Lung (tissue), 11 donors: ENCODE measurements at regions not wholly inside any gene's neighbourhood (a gene's known extent, or its start where the extent isn't known, plus 50 kb on each side); places are given as distances from the start of the nearest gene placed in this dataset.

Source experiments
- ATAC-seq: fragments of 200-7000 bp; cut with Tn5 transposase; one replicate; pipeline ENCODE4 v1.9.1; 2020; ENCODE audit warnings: moderate number of reproducible peaks; ENCODE audit not compliant: insufficient read depth, low FRiP score
- DNase-seq, 3 donors: peaks; one replicate each; pipeline ENCODE4 v3.0.0-alpha.2; 2013 to 2017
- H3K27ac ChIP-seq, 2 donors: one replicate each; pipeline ENCODE4 v1.5.1; 2013; ENCODE audit warnings: mild to moderate bottlenecking in 2 of 2, moderate library complexity in 2 of 2, control low read depth in 1 of 2, inconsistent platforms in 1 of 2, low read depth in 1 of 2, low read length in 1 of 2
- H3K27me3 ChIP-seq, 3 donors: one replicate each; pipeline ENCODE4 v1.5.1; 2013; ENCODE audit warnings: low read length in 2 of 3; ENCODE audit not compliant: control insufficient read depth in 3 of 3, insufficient read depth in 3 of 3
- H3K36me3 ChIP-seq, 4 donors: one replicate each; pipeline ENCODE4 v1.5.1; 2013; ENCODE audit warnings: low read length in 4 of 4, mild to moderate bottlenecking in 1 of 4, moderate library complexity in 1 of 4; ENCODE audit not compliant: control insufficient read depth in 4 of 4, insufficient read depth in 4 of 4
- H3K4me1 ChIP-seq, 5 donors: one replicate each; pipeline ENCODE4 v1.5.1; 2013; ENCODE audit warnings: low read length in 5 of 5, mild to moderate bottlenecking in 2 of 5, moderate library complexity in 1 of 5; ENCODE audit not compliant: control insufficient read depth in 5 of 5, insufficient read depth in 5 of 5
- H3K4me3 ChIP-seq: one replicate; pipeline ENCODE4 v1.5.1; 2013; ENCODE audit warnings: mild to moderate bottlenecking, control low read depth, moderate library complexity
- H3K9ac ChIP-seq, 2 donors: one replicate each; pipeline ENCODE4 v1.5.1; 2013; ENCODE audit warnings: low read length in 2 of 2, control low read depth in 1 of 2; ENCODE audit not compliant: insufficient read depth in 1 of 2
- H3K9me3 ChIP-seq, 4 donors: one replicate each; pipeline ENCODE4 v1.5.1; 2013; ENCODE audit warnings: low read length in 3 of 4, mild to moderate bottlenecking in 1 of 4, moderate library complexity in 1 of 4; ENCODE audit not compliant: control insufficient read depth in 4 of 4, insufficient read depth in 3 of 4
- WGBS, 2 donors: extraction: QIAGEN DNeasy Blood & Tissue Kit; methylation state at CpG; one replicate each; pipeline ENCODE4 v1.1.7; 2013; 5-methylcytosine and 5-hydroxymethylcytosine counted together
- TF ChIP-seq, protein P1 (sequence below): IDR thresholded peaks from 2 replicates; pipeline ENCODE4 v1.5.1; 2012; ENCODE audit warnings: mild to moderate bottlenecking; ENCODE audit errors: control extremely low read depth, extremely low read depth
- donor health status: control.
- donor health status: control.
- donor health status: Bipolar disorder and iron deficiency.
- donor health status: healthy.
- donor health status: DM: yes; HTN: yes; CAD: no.

DNA sequence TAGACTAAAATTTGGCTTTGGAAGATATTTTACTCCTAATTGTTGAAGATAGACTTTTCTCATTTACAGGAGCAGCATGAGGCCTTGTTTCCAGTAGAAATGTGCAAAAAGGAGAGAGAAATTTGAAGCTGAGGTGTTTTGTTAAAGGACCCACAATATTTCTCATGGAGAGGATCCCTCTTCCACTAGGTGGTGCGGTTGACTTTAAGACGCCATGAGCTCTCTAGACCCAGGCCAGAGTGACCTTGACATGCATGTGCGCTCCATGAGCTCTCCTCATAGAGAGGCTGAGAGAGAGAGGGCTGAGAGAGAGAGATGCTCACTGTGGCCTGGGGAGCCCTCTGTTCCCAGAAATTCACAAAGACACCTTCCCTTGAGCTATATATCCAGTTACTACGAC is 861.2 kb upstream of the EYS start:
- Histone ChIP-seq H3K27ac (no peak overlapping the region), H3K4me3 (no peak overlapping the region), H3K27me3 (no peaks in the 10 kb centered on the region), H3K36me3 (no peaks in the 10 kb centered on the region), H3K9ac (no peak overlapping the region), H3K4me1 (no peaks in the 10 kb centered on the region), H3K9me3 (no peaks in the 10 kb centered on the region)
- ATAC-seq, result no peak
- no peak for DNase-seq
- TF ChIP-seq, protein P1, sequence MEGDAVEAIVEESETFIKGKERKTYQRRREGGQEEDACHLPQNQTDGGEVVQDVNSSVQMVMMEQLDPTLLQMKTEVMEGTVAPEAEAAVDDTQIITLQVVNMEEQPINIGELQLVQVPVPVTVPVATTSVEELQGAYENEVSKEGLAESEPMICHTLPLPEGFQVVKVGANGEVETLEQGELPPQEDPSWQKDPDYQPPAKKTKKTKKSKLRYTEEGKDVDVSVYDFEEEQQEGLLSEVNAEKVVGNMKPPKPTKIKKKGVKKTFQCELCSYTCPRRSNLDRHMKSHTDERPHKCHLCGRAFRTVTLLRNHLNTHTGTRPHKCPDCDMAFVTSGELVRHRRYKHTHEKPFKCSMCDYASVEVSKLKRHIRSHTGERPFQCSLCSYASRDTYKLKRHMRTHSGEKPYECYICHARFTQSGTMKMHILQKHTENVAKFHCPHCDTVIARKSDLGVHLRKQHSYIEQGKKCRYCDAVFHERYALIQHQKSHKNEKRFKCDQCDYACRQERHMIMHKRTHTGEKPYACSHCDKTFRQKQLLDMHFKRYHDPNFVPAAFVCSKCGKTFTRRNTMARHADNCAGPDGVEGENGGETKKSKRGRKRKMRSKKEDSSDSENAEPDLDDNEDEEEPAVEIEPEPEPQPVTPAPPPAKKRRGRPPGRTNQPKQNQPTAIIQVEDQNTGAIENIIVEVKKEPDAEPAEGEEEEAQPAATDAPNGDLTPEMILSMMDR, result no peak
- WGBS, 2 donors, result 85% methylated on average over 4 of the region's 4 CpGs

DNA sequence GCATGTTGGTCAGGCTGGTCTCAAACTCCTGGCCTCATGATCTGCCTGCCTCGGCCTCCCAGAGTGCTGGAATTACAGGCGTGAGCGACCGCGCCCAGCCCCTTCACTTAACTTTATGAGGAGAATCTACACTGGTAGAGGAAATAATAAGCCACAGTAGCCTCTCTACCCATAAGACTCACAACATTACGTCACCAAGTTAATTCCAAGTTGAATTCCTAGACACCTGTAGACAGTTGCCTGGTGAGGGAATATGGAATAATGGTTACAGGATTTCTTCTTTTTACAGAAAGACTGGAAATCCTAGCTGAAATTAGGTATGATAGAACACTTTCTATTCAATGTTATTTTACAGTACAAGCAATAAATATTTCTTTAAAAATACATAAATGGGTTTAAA is 854.5 kb upstream of the EYS start:
- TF ChIP-seq, protein P1, result no peak
- Histone ChIP-seq H3K4me1 (no peaks in the 10 kb centered on the region), H3K27ac (no peak overlapping the region), H3K27me3 (no peaks in the 10 kb centered on the region), H3K9ac (no peak overlapping the region), H3K9me3 (peaks cover 0 to 5% (median 0%) of the 10 kb centered on the region in 4 donors), H3K36me3 (no peaks in the 10 kb centered on the region), H3K4me3 (no peak overlapping the region)
- ATAC-seq (no peak), DNase-seq (no peak)
- 93 to 95% methylated on average over 6 of the region's 6 CpGs for WGBS, 2 donors

DNA sequence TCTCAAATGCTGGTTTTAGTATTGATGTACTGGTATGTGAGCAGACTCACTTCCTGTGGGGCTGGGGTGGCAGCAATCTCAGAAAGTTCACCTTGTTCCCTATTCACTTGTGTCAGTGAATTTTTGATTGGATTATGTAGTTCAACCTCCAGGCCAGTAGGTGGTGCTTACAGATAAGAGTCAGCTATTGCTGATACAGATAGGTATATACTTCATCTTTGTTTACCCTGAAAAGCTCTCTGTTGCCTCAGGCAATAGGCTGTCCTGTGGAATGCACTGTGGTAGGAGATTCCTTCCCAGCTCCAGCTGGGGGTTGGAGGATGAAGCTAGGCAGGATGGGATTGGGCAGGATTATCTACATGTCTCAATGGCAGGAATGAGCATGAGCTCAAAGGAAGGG is 851.2 kb upstream of the EYS start:
- no peaks in the 10 kb centered on the region for H3K36me3 ChIP-seq
- no peak overlapping the region for H3K27ac ChIP-seq
- DNase-seq (no peak), ATAC-seq (no peak)
- H3K9ac ChIP-seq, result no peak overlapping the region
- H3K4me3 ChIP-seq, result no peak overlapping the region
- peaks cover 0 to 9% (median 0%) of the 10 kb centered on the region in 4 donors for H3K9me3 ChIP-seq
- TF ChIP-seq, protein P1, result no peak
- H3K4me1 ChIP-seq, result no peaks in the 10 kb centered on the region
- H3K27me3 ChIP-seq, result no peaks in the 10 kb centered on the region

DNA sequence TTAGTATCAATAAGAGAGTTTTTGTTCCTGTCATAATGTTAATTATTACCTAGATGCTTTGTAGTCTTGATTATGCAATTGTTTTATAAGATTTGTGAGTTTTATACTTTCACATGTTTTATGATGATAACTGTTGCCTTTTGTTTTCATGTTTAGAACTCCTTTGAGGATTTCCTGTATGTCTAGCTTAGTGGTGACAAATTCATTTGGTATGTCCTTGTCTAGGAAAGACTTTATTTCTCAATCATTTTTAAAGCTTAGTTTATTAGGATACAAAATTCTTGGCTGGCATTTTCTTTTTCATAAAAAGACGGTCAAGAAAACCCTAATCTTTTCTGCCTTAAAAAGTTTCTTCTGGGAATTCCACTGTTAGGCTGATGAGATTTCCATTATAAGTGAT is 849.9 kb upstream of the EYS start:
- H3K9ac ChIP-seq, result no peak overlapping the region
- TF ChIP-seq, protein P1, result no peak
- 82 to 94% methylated on average over 1 of the region's 1 CpG for WGBS, 2 donors

More for the DNA sequence above, 849.9 kb upstream of the EYS start:
- ATAC-seq (no peak), DNase-seq (no peak)
- H3K9me3 ChIP-seq, result peaks cover 0 to 9% (median 0%) of the 10 kb centered on the region in 4 donors
- H3K27ac ChIP-seq, result no peak overlapping the region
- no peaks in the 10 kb centered on the region for H3K27me3 ChIP-seq
- H3K4me3 ChIP-seq, result no peak overlapping the region
- no peaks in the 10 kb centered on the region for H3K4me1 ChIP-seq
- no peaks in the 10 kb centered on the region for H3K36me3 ChIP-seq
